Mesenchymal stem cell (in vitro differentiated cells and primary cell): ENCODE measurements at regions not wholly inside any gene's neighbourhood (a gene's known extent, or its start where the extent isn't known, plus 50 kb on each side); places are given as distances from the start of the nearest gene placed in this dataset.

Experiments
- DNase-seq: peaks from one replicate; pipeline ENCODE4 v3.0.0-alpha.2; 2013
- H2AFZ ChIP-seq: one replicate; pipeline ENCODE4 v1.6.1; 2013; ENCODE audit warnings: low read depth, mild to moderate bottlenecking, control low read depth, inconsistent platforms, low read length, moderate library complexity
- H2AK5ac ChIP-seq: 2 replicates; pipeline ENCODE4 v1.6.1; 2013; ENCODE audit warnings: low read length, moderate library complexity, mild to moderate bottlenecking, inconsistent platforms; ENCODE audit not compliant: severe bottlenecking
- H2BK120ac ChIP-seq: one replicate; pipeline ENCODE4 v1.6.1; 2013; ENCODE audit warnings: low read depth, mild to moderate bottlenecking, inconsistent platforms, low read length, moderate library complexity
- H2BK12ac ChIP-seq, 2 experiments: one replicate each; pipeline ENCODE4 v1.6.1; 2013; ENCODE audit warnings: inconsistent platforms in 2 of 2, low read length in 2 of 2, mild to moderate bottlenecking in 2 of 2, moderate library complexity in 2 of 2, control low read depth in 1 of 2
- H2BK15ac ChIP-seq: one replicate; pipeline ENCODE4 v1.6.1; 2013; ENCODE audit warnings: mild to moderate bottlenecking, low read depth, inconsistent platforms; ENCODE audit not compliant: poor library complexity, severe bottlenecking
- H2BK5ac ChIP-seq: 2 replicates; pipeline ENCODE4 v1.6.1; 2013; ENCODE audit warnings: low read depth, mild to moderate bottlenecking, low read length, control low read depth, inconsistent platforms; ENCODE audit not compliant: poor library complexity, severe bottlenecking
- H3K14ac ChIP-seq, 2 experiments: one replicate each; pipeline ENCODE4 v1.6.1; 2013; ENCODE audit warnings: inconsistent platforms in 2 of 2, low read length in 2 of 2, control low read depth in 1 of 2, mild to moderate bottlenecking in 1 of 2, moderate library complexity in 1 of 2
- H3K18ac ChIP-seq, 2 experiments: one replicate each; pipeline ENCODE4 v1.6.1; 2013; ENCODE audit warnings: inconsistent platforms in 2 of 2, low read length in 2 of 2, control low read depth in 1 of 2, low read depth in 1 of 2, mild to moderate bottlenecking in 1 of 2
- H3K23ac ChIP-seq, 2 experiments: one replicate each; pipeline ENCODE4 v1.6.1; 2013; ENCODE audit warnings: inconsistent platforms in 2 of 2, low read length in 2 of 2, mild to moderate bottlenecking in 2 of 2, moderate library complexity in 2 of 2, control low read depth in 1 of 2
- H3K27ac ChIP-seq: 2 replicates; pipeline ENCODE4 v1.5.1; 2013; ENCODE audit warnings: mild to moderate bottlenecking, moderate library complexity, low read length, control low read depth, inconsistent platforms; ENCODE audit not compliant: poor library complexity, severe bottlenecking
- H3K27me3 ChIP-seq, 2 experiments: 2 replicates each; pipeline versions ENCODE4 v1.6.1 to v1.7.0; 2013; ENCODE audit warnings: low read length in 2 of 2, mild to moderate bottlenecking in 2 of 2, moderate library complexity in 2 of 2, control low read depth in 1 of 2, inconsistent platforms in 1 of 2; ENCODE audit not compliant: control insufficient read depth in 1 of 2, insufficient read depth in 1 of 2
- H3K36me3 ChIP-seq, 2 experiments: 2 replicates each; pipeline versions ENCODE4 v1.6.1 to v1.7.0; 2013; ENCODE audit warnings: low read length in 2 of 2, control low read depth in 1 of 2, inconsistent platforms in 1 of 2, low read depth in 1 of 2, mild to moderate bottlenecking in 1 of 2; ENCODE audit not compliant: insufficient read depth in 2 of 2, control insufficient read depth in 1 of 2
- H3K4ac ChIP-seq, 2 experiments: one replicate each; pipeline ENCODE4 v1.6.1; 2013; ENCODE audit warnings: inconsistent platforms in 2 of 2, low read length in 2 of 2, mild to moderate bottlenecking in 2 of 2, moderate library complexity in 2 of 2, control low read depth in 1 of 2, low read depth in 1 of 2
- H3K4me1 ChIP-seq: 2 replicates; pipeline ENCODE4 v1.6.1; 2013; ENCODE audit warnings: low read depth, low read length, control low read depth; ENCODE audit not compliant: control insufficient read depth, insufficient read depth
- H3K4me2 ChIP-seq: 2 replicates; pipeline ENCODE4 v1.6.1; 2013; ENCODE audit warnings: low read length, mild to moderate bottlenecking, inconsistent platforms; ENCODE audit not compliant: poor library complexity, severe bottlenecking
- H3K4me3 ChIP-seq, 2 experiments: 2 replicates each; pipeline versions ENCODE4 v1.5.1 to v1.7.0; 2013; ENCODE audit warnings: low read length in 2 of 2, mild to moderate bottlenecking in 2 of 2, control low read depth in 1 of 2, low read depth in 1 of 2; ENCODE audit not compliant: insufficient read depth in 1 of 2
- H3K79me1 ChIP-seq: replicated peaks from 2 replicates; pipeline ENCODE4 v1.6.1; 2013; ENCODE audit warnings: mild to moderate bottlenecking, control low read depth, low read length, inconsistent platforms; ENCODE audit not compliant: poor library complexity, severe bottlenecking
- H3K9ac ChIP-seq: 2 replicates; pipeline ENCODE4 v1.7.0; 2013; ENCODE audit warnings: mild to moderate bottlenecking, low read length, moderate library complexity
- H3K9me3 ChIP-seq: 2 replicates; pipeline ENCODE4 v1.7.0; 2013; ENCODE audit warnings: mild to moderate bottlenecking, low read length; ENCODE audit not compliant: control insufficient read depth
- H4K8ac ChIP-seq: one replicate; pipeline ENCODE4 v1.6.1; 2013; ENCODE audit warnings: inconsistent platforms, mild to moderate bottlenecking, low read length, moderate library complexity
- H4K91ac ChIP-seq: one replicate; pipeline ENCODE4 v1.6.1; 2013; ENCODE audit warnings: mild to moderate bottlenecking, low read length, inconsistent platforms
- WGBS: methylation state at CpG from one replicate; pipeline ENCODE4 v1.1.7; 2013; ENCODE audit warnings: mixed read lengths; 5-methylcytosine and 5-hydroxymethylcytosine counted together

- Histone ChIP-seq H3K4me1 (no peaks in the 10 kb centered on the region), H3K4me3 (no peak overlapping the region), H3K9ac (no peak overlapping the region), H4K8ac (no peak overlapping the region), H2AK5ac (no peak overlapping the region), H3K14ac (no peak overlapping the region), H2BK12ac (no peak overlapping the region), H3K79me1 (no peaks in the 10 kb centered on the region), H2AFZ (no peak overlapping the region), H2BK120ac (no peak overlapping the region), H3K4ac (no peak overlapping the region), H3K9me3 (no peaks in the 10 kb centered on the region), H3K36me3 (no peaks in the 10 kb centered on the region), H3K4me2 (no peak overlapping the region), H2BK5ac (no peak overlapping the region), H3K27ac (no peak overlapping the region), H3K23ac (no peak overlapping the region), H3K18ac (no peak overlapping the region), H2BK15ac (no peak overlapping the region), H4K91ac (no peak overlapping the region), H3K27me3 (no peaks in the 10 kb centered on the region)
- WGBS = 86% methylated on average over 1 of the region's 3 CpGs
- no peak for DNase-seq
Observed at GRCh38 chr5:86951761-86952160, 315.9 kb upstream of the RASA1 start.

- no peak overlapping the region for H2BK12ac ChIP-seq
- H3K14ac ChIP-seq = no peak overlapping the region
- H3K4ac ChIP-seq = no peak overlapping the region
- H2AFZ ChIP-seq = no peak overlapping the region
- no peaks in the 10 kb centered on the region for H3K27me3 ChIP-seq
- no peak overlapping the region for H3K18ac ChIP-seq
- peaks cover 2% of the 10 kb centered on the region for H3K4me1 ChIP-seq
- no peaks in the 10 kb centered on the region for H3K36me3 ChIP-seq
- no peak overlapping the region for H3K23ac ChIP-seq
- H3K27ac ChIP-seq = no peak overlapping the region
- no peak overlapping the region for H2BK5ac ChIP-seq
- H2BK15ac ChIP-seq = no peak overlapping the region
- H3K9ac ChIP-seq = no peak overlapping the region
- 89% methylated on average over 1 of the region's 1 CpG for WGBS
- H3K9me3 ChIP-seq = no peaks in the 10 kb centered on the region
- no peak overlapping the region for H4K91ac ChIP-seq
- H3K4me3 ChIP-seq = no peak overlapping the region
- H3K79me1 ChIP-seq = no peaks in the 10 kb centered on the region
- DNase-seq = no peak
- H3K4me2 ChIP-seq = no peak overlapping the region
- no peak overlapping the region for H2AK5ac ChIP-seq
- no peak overlapping the region for H4K8ac ChIP-seq
- no peak overlapping the region for H2BK120ac ChIP-seq
Observed at GRCh38 chr5:86964889-86965288, 302.8 kb upstream of the RASA1 start.

GRCh38 chr5:86968301-86968753 lies 299.4 kb upstream of the RASA1 start:
- Histone ChIP-seq H2BK12ac (no peak overlapping the region), H3K36me3 (no peaks in the 10 kb centered on the region), H3K4ac (no peak overlapping the region), H3K27me3 (no peaks in the 10 kb centered on the region), H3K14ac (no peak overlapping the region), H2AFZ (no peak overlapping the region), H3K4me2 (peak overlapping the region; percentile 27), H3K23ac (no peak overlapping the region), H3K4me3 (no peak overlapping the region), H3K4me1 (peaks cover 2% of the 10 kb centered on the region), H3K27ac (no peak overlapping the region), H3K18ac (no peak overlapping the region), H2BK15ac (no peak overlapping the region), H3K79me1 (no peaks in the 10 kb centered on the region), H3K9ac (peak overlapping the region; percentile 30), H2BK5ac (no peak overlapping the region), H4K8ac (no peak overlapping the region), H2AK5ac (no peak overlapping the region), H4K91ac (no peak overlapping the region), H2BK120ac (no peak overlapping the region), H3K9me3 (no peaks in the 10 kb centered on the region)
- DNase-seq = peak; percentile 66
- WGBS = 36% methylated on average over 3 of the region's 4 CpGs

GRCh38 chr5:86970361-86970760 lies 297.3 kb upstream of the RASA1 start:
- no peak overlapping the region for H2BK5ac ChIP-seq
- 94% methylated on average over 2 of the region's 3 CpGs for WGBS
- H3K27ac ChIP-seq = no peak overlapping the region
- no peaks in the 10 kb centered on the region for H3K36me3 ChIP-seq
- no peak overlapping the region for H2BK120ac ChIP-seq
- no peaks in the 10 kb centered on the region for H3K27me3 ChIP-seq
- no peak overlapping the region for H2BK12ac ChIP-seq
- H3K4me3 ChIP-seq = no peak overlapping the region
- no peak overlapping the region for H3K4ac ChIP-seq
- no peaks in the 10 kb centered on the region for H3K9me3 ChIP-seq
- H2BK15ac ChIP-seq = no peak overlapping the region
- no peak overlapping the region for H2AFZ ChIP-seq
- no peak overlapping the region for H3K18ac ChIP-seq
- H3K23ac ChIP-seq = no peak overlapping the region
- no peak overlapping the region for H4K91ac ChIP-seq
- H3K14ac ChIP-seq = no peak overlapping the region
- H2AK5ac ChIP-seq = no peak overlapping the region
- no peaks in the 10 kb centered on the region for H3K79me1 ChIP-seq
- H4K8ac ChIP-seq = no peak overlapping the region
- no peak overlapping the region for H3K4me2 ChIP-seq
- DNase-seq = no peak
- peaks cover 2% of the 10 kb centered on the region for H3K4me1 ChIP-seq
- H3K9ac ChIP-seq = no peak overlapping the region
